ENCODE measurements at regions not wholly inside any gene's neighbourhood (a gene's known extent, or its start where the extent isn't known, plus 50 kb on each side); places are given as distances from the start of the nearest gene placed in this dataset.

GRCh38 chr21:15400905-15401304 is 328.9 kb upstream of the USP25 start:
- TF ChIP-seq CTCF (conservative IDR thresholded peaks at IDR 0.05) (no peak), ZFX (IDR thresholded peaks at IDR 0.05) (no peak)

Data from C4-2B (cell line).